ENCODE measurements at regions not wholly inside any gene's neighbourhood (a gene's known extent, or its start where the extent isn't known, plus 50 kb on each side); places are given as distances from the start of the nearest gene placed in this dataset.
"Not testable (repeated sequence)": the region's sequence is repeated elsewhere in the genome, so short reads cannot be mapped to it uniquely, and the experiment has no call there.

DNA sequence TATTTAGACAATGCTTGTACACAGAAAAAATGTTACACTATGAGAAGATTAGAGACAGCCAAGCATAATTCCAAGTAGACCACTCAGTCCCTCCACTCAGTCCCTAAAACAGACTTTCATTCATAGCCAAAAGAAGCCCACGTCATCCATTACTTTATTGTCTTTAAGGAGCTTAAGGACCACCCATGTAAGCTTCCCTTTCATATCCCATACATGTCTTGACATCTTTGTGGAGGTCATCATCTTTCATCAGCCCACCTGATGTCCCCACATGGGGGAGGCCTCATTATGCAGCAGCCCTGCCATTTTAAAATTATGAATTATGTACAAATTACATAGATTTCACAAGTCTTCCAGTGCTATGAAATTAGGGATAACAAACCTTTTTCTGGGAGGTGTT lies 92.6 kb upstream of the PALMD start:
- TF ChIP-seq, protein P1, sequence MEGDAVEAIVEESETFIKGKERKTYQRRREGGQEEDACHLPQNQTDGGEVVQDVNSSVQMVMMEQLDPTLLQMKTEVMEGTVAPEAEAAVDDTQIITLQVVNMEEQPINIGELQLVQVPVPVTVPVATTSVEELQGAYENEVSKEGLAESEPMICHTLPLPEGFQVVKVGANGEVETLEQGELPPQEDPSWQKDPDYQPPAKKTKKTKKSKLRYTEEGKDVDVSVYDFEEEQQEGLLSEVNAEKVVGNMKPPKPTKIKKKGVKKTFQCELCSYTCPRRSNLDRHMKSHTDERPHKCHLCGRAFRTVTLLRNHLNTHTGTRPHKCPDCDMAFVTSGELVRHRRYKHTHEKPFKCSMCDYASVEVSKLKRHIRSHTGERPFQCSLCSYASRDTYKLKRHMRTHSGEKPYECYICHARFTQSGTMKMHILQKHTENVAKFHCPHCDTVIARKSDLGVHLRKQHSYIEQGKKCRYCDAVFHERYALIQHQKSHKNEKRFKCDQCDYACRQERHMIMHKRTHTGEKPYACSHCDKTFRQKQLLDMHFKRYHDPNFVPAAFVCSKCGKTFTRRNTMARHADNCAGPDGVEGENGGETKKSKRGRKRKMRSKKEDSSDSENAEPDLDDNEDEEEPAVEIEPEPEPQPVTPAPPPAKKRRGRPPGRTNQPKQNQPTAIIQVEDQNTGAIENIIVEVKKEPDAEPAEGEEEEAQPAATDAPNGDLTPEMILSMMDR (IDR thresholded peaks at IDR 0.05; ENCODE audit: low read depth, low read length) = no peak
- no peak overlapping the region for H3K4me3 ChIP-seq (ENCODE audit: low read depth, low read length)

DNA sequence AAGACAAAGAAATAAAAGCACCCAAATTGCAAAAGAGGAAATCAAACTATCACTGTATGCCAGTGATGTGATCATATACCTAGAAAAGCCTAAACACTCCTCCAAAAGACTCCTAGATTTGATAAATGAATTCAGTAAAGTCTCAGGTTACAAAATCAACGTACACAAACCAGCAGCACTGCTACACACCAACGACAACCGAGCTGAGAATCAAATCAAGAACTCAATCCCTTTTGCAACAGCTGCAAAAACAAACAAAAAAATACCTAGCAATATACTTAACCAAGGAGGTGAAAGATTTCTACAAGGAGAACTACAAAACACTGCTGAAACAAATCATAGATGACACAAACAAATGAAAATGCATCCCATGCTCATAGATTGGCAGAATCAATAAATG lies 92.1 kb upstream of the PALMD start:
- H3K4me3 ChIP-seq (ENCODE audit: low read depth, low read length) = not testable (repeated sequence)

DNA sequence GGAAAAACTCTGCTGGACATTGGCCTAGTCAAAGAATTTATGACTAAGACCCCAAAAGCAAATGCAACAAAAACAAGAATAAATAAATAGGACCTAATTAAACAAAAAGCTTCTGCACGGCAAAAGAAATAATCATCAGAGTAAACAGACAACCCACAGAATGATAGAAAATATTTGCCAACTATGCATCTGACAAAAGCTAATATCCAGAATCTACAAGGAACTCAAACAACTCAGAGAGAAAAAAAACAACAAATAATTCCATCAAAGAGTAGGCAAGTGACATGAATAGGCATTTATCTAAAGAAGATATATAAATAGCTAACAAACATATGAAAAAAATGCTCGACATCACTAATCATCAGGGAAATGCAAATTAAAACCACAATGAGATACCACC lies 91.2 kb upstream of the PALMD start:
- H3K4me3 ChIP-seq (ENCODE audit: low read depth, low read length) = no peak overlapping the region
- TF ChIP-seq, protein P1 (IDR thresholded peaks at IDR 0.05; ENCODE audit: low read depth, low read length) = no peak

DNA sequence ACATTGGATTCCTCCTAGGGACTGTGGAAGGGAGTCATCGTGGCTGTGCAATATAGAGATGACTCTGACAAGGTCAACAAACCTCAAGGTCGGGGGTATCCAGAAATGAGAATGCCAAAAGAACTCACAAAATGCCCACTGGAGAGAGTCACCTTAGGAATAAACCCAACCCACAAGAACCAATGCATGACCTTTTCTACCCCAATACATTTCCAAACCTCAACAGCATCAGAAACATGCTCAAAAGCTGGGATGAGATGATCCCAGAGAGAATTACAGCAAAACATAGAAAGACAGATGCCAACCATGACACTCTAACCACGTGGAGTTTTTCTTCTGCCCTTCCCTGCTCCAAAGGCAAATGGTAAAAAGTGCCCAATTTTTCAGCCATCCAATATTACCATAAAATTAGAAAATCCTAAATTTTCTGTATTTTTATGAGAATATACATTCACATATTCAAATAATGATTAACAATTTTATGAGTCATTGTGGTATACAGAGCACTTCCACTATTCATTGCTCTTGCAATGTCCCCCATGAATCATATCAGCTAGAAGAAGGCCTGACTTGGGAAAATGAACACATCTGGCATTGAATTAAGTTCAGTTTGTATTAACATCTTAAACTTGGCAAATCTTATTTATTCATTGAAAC lies 88.2 kb upstream of the PALMD start:
- no peak overlapping the region for H3K4me3 ChIP-seq (ENCODE audit: low read depth, low read length)
- TF ChIP-seq, protein P1 (IDR thresholded peaks at IDR 0.05; ENCODE audit: low read depth, low read length) = no peak

DNA sequence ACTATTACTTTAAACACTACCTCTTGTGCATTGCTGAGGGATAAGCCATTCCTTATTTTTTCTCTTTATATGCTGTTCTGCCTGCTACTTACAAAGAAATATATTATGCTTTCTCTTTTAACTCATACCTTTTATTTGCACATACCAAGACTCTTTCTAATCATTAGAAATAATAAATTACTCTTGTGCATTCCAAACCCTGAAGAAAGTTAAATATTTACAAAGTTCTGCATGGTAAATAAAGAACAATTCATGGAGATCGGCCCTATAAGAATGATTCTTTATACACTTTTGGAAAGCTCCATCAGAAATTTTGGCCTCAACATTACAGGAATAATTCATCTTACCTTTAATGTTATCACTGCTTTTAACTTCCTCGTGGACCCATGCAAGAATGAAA lies 86.7 kb upstream of the PALMD start:
- H3K4me3 ChIP-seq (ENCODE audit: low read depth, low read length) = no peak overlapping the region
- TF ChIP-seq, protein P1 (IDR thresholded peaks at IDR 0.05; ENCODE audit: low read depth, low read length) = no peak

DNA sequence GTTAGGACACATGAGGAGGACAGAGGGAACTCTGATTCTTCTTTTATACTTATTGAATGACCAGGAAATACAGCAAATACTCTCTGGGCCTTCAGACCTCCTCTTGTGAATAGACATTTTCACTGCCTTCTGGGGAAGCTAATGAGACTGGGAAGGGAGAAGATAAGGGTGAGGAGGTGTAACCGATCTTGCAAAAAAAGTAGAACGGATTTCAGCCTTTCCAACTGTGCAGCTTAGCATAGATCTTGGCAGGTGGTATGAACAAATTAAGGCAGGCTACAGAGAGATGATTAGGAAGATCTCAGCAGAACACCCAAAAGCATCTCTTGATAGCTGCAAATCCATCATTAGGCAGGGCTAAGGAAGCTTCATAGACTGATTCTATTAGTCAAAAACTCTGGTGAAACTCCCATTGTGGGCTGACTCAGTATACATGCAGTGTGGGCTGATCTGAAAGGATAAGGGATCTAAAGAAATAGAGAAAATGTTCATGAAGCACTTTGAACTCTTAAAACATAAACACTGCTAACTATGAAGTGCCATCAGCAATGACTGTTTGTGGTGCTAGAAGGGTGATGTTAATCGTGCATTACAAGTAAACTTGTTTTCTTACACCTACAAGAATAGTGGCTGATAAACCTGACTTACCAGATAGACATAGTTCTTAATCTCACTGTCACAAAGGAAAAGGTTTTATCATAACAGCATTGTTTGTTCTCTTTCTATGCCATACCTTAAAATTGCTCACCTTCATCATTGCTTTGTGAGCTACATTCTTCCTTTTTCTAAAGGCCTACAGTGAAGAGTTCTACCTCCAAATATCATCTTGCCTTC lies 85.5 kb upstream of the PALMD start:
- TF ChIP-seq, protein P1 (IDR thresholded peaks at IDR 0.05; ENCODE audit: low read depth, low read length) = no peak
- no peak overlapping the region for H3K4me3 ChIP-seq (ENCODE audit: low read depth, low read length)

DNA sequence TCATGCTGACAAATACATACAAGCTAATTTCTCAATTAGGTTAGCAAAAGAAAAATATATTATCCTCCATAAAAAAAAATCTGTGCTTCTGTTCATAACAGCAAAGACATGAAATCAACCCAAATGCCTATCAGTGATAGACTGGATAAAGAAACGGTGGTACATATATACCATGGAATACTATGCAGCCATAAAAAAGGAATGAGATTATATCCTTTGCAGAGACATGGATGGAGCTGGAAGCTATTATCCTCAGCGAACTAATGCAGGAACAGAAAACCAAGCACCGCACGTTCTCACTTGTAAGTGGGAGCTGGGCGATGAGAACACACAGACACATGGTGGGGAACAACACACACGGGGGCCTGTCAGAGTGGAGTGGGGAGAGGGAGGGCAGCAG lies 84.0 kb upstream of the PALMD start:
- TF ChIP-seq, protein P1 (IDR thresholded peaks at IDR 0.05; ENCODE audit: low read depth, low read length) = no peak
- no peak overlapping the region for H3K4me3 ChIP-seq (ENCODE audit: low read depth, low read length)
